Mesothelial cell of epicardium (in vitro differentiated cells): ENCODE measurements at regions not wholly inside any gene's neighbourhood (a gene's known extent, or its start where the extent isn't known, plus 50 kb on each side); places are given as distances from the start of the nearest gene placed in this dataset.

Experiments used
- DNase-seq, 2 experiments: peaks; one replicate each; pipeline ENCODE4 v3.0.0; 2021; ENCODE audit warnings: low spot score in 2 of 2; ENCODE audit not compliant: unreplicated experiment in 2 of 2
- H3K27ac Mint-ChIP-seq: 2 replicates; pipeline ENCODE4 v1.8.0; 2021; ENCODE audit warnings: mixed read lengths
- H3K27me3 Mint-ChIP-seq: 2 replicates; pipeline ENCODE4 v1.8.0; 2021; ENCODE audit warnings: low read depth, mixed read lengths
- H3K36me3 Mint-ChIP-seq: 2 replicates; pipeline ENCODE4 v1.8.0; 2021; ENCODE audit warnings: mixed read lengths
- H3K4me1 Mint-ChIP-seq: 2 replicates; pipeline ENCODE4 v1.8.0; 2021; ENCODE audit warnings: mixed read lengths
- H3K4me3 Mint-ChIP-seq: 2 replicates; pipeline ENCODE4 v1.8.0; 2021; ENCODE audit warnings: mild to moderate bottlenecking, moderate library complexity, mixed read lengths
- H3K9me3 Mint-ChIP-seq: 2 replicates; pipeline ENCODE4 v1.8.0; 2021; ENCODE audit warnings: mixed read lengths
- CTCF ChIP-seq: fragments of 200-600 bp; sonication (generic); IDR thresholded peaks from one replicate; pipeline ENCODE4 v1.5.0; 2021; ENCODE audit warnings: antibody characterized with exemption; ENCODE audit not compliant: unreplicated experiment

GRCh38 chr10:34932235-34932634 lies 117.1 kb upstream of the PARD3 start:
- Mint-ChIP-seq H3K36me3 (no peaks in the 10 kb centered on the region), H3K27ac (no peak overlapping the region), H3K9me3 (no peaks in the 10 kb centered on the region), H3K4me1 (no peaks in the 10 kb centered on the region), H3K27me3 (no peaks in the 10 kb centered on the region), H3K4me3 (no peak overlapping the region)
- TF ChIP-seq CTCF: no peak
- no peak for DNase-seq

DNA sequence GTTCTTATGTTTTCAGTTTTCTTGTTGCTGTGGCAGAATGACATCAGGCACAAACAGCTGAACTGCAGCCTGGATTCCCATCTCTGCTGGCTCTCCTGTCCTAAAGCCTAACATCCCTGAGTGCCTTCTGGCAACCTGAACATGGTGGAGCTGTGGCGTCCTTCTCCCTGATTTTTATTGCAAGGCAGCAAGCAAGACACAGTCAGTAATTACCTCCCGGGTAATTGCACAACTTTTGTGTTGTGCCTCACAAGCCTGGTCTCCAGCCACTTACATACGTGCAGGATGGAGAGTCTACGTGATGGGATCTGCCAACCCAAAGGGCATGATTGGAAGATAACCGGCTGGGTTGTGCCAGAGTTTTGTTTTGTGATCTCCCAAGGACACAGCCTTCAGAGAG lies 116.1 kb upstream of the PARD3 start:
- H3K27ac Mint-ChIP-seq: no peak overlapping the region
- H3K4me1 Mint-ChIP-seq: no peaks in the 10 kb centered on the region
- no peak for DNase-seq
- H3K4me3 Mint-ChIP-seq: no peak overlapping the region
- H3K27me3 Mint-ChIP-seq: no peaks in the 10 kb centered on the region
- TF ChIP-seq CTCF: no peak
- H3K36me3 Mint-ChIP-seq: no peaks in the 10 kb centered on the region
- H3K9me3 Mint-ChIP-seq: no peaks in the 10 kb centered on the region

GRCh38 chr10:34922138-34922537 lies 107.0 kb upstream of the PARD3 start:
- TF ChIP-seq CTCF: no peak
- Mint-ChIP-seq H3K27ac (no peak overlapping the region), H3K27me3 (no peaks in the 10 kb centered on the region), H3K9me3 (peaks cover 20% of the 10 kb centered on the region), H3K4me3 (no peak overlapping the region), H3K36me3 (peaks cover 2% of the 10 kb centered on the region), H3K4me1 (no peaks in the 10 kb centered on the region)
- no peak for DNase-seq

- H3K27ac Mint-ChIP-seq: no peak overlapping the region
Measured at GRCh38 chr10:34920578-34920977, 105.5 kb upstream of the PARD3 start.

DNA sequence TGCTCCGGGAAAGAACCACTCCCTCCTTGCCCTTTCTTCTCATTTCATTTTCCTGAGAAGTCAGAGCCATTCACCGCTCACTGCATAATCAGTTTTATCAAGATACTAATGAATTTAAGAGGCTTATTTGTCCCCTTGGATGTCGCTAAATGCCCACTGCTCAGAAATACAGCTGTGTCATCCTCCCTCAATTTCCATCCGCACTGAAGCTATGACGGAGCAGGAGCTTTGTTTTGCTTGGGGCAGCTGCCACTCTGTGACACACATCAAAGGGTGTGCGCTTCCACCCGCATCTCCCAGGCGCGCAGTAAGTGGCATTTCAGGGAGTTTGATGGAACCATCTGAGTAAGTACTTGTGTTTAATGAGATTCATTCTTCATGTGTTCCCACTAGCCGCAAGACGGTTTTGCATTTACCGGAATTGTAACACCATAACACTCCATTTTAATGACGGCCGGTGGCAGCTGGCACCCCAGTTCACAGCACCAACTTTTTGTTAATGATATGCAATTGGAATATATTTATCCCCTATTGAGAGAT lies 103.8 kb upstream of the PARD3 start:
- no peak for TF ChIP-seq CTCF
- no peak for DNase-seq
- H3K4me3 Mint-ChIP-seq: no peak overlapping the region
- no peaks in the 10 kb centered on the region for H3K27me3 Mint-ChIP-seq
- H3K36me3 Mint-ChIP-seq: no peaks in the 10 kb centered on the region
- H3K4me1 Mint-ChIP-seq: no peaks in the 10 kb centered on the region
- peaks cover 9% of the 10 kb centered on the region for H3K9me3 Mint-ChIP-seq
- no peak overlapping the region for H3K27ac Mint-ChIP-seq

More at GRCh38 chr10:34920578-34920977, 105.5 kb upstream of the PARD3 start:
- no peak for TF ChIP-seq CTCF
- peaks cover 2% of the 10 kb centered on the region for H3K36me3 Mint-ChIP-seq
- no peak for DNase-seq
- H3K4me3 Mint-ChIP-seq: no peak overlapping the region
- H3K4me1 Mint-ChIP-seq: no peaks in the 10 kb centered on the region
- no peaks in the 10 kb centered on the region for H3K27me3 Mint-ChIP-seq
- peaks cover 20% of the 10 kb centered on the region for H3K9me3 Mint-ChIP-seq
